Head of caudate nucleus (tissue), 42 donors: ENCODE measurements at regions not wholly inside any gene's neighbourhood (a gene's known extent, or its start where the extent isn't known, plus 50 kb on each side); places are given as distances from the start of the nearest gene placed in this dataset.

Experiments
- DNase-seq, 42 donors: peaks; one replicate each; pipeline versions ENCODE4 v3.0.0 to v3.0.0-alpha.2; 2020 to 2021; ENCODE audit warnings: mixed read lengths in 7 of 42
- intact Hi-C: fragments of 100-400 bp; cut with DNase I; formaldehyde crosslinking; loops from one replicate; pipeline ENCODE4 v1.15.0; 2022

- peak in 1 of 42 donors; percentile 5 for DNase-seq
- intact Hi-C loops = no loop called here
Measured at GRCh38 chr5:14090755-14091154, 52.4 kb upstream of the TRIO start.

GRCh38 chr5:14090290-14090689 is 52.9 kb upstream of the TRIO start:
- no peak for DNase-seq
- intact Hi-C loops = no loop called here

- DNase-seq = no peak
- intact Hi-C loops = no loop called here
Measured at GRCh38 chr5:14089198-14089597, 53.9 kb upstream of the TRIO start.

- intact Hi-C loops = no loop called here
- no peak for DNase-seq
Measured at GRCh38 chr5:14086261-14086660, 56.9 kb upstream of the TRIO start.

- DNase-seq = no peak
- intact Hi-C loops = no loop called here
Measured at GRCh38 chr5:14082973-14083372, 60.2 kb upstream of the TRIO start.

- intact Hi-C loops = no loop called here
Measured at GRCh38 chr5:14082523-14082922, 60.6 kb upstream of the TRIO start.

GRCh38 chr5:14081791-14082190 is 61.4 kb upstream of the TRIO start:
- DNase-seq = peak in 1 of 42 donors; percentile 15
- intact Hi-C loops = no loop called here

More at GRCh38 chr5:14082523-14082922, 60.6 kb upstream of the TRIO start:
- DNase-seq = peak in 1 of 42 donors; percentile 13

GRCh38 chr5:14078716-14079115 is 64.4 kb upstream of the TRIO start:
- intact Hi-C loops = no loop called here
- peak in 1 of 42 donors; percentile 35 for DNase-seq

GRCh38 chr5:14077501-14077900 is 65.6 kb upstream of the TRIO start:
- DNase-seq = peak in 1 of 42 donors; percentile 25
- intact Hi-C loops = no loop called here

- intact Hi-C loops = no loop called here
- no peak for DNase-seq
Measured at GRCh38 chr5:14076561-14076960, 66.6 kb upstream of the TRIO start.

GRCh38 chr5:14075937-14076336 is 67.2 kb upstream of the TRIO start:
- intact Hi-C loops = no loop called here
- no peak for DNase-seq

GRCh38 chr5:14071433-14071832 is 71.7 kb upstream of the TRIO start:
- intact Hi-C loops = no loop called here
- no peak for DNase-seq

GRCh38 chr5:14069021-14069420 is 74.1 kb upstream of the TRIO start:
- intact Hi-C loops = no loop called here
- no peak for DNase-seq

GRCh38 chr5:14068136-14068535 is 75.0 kb upstream of the TRIO start:
- no peak for DNase-seq
- intact Hi-C loops = no loop called here

GRCh38 chr5:14066326-14066725 is 76.8 kb upstream of the TRIO start:
- DNase-seq = no peak
- intact Hi-C loops = no loop called here

- DNase-seq = no peak
- intact Hi-C loops = no loop called here
Measured at GRCh38 chr5:14064841-14065240, 78.3 kb upstream of the TRIO start.

- intact Hi-C loops = no loop called here
- no peak for DNase-seq
Measured at GRCh38 chr5:14063691-14064090, 79.5 kb upstream of the TRIO start.

- intact Hi-C loops = no loop called here
- DNase-seq = no peak
Measured at GRCh38 chr5:14063138-14063537, 80.0 kb upstream of the TRIO start.

- intact Hi-C loops = no loop called here
- no peak for DNase-seq
Measured at GRCh38 chr5:14062178-14062577, 81.0 kb upstream of the TRIO start.

- intact Hi-C loops = no loop called here
- no peak for DNase-seq
Measured at GRCh38 chr5:14061106-14061505, 82.0 kb upstream of the TRIO start.

GRCh38 chr5:14060218-14060617 is 82.9 kb upstream of the TRIO start:
- DNase-seq = no peak
- intact Hi-C loops = no loop called here

- intact Hi-C loops = no loop called here
- DNase-seq = no peak
Measured at GRCh38 chr5:14059810-14060209, 83.3 kb upstream of the TRIO start.
